Omental fat pad (tissue), 3 donors: ENCODE measurements at regions not wholly inside any gene's neighbourhood (a gene's known extent, or its start where the extent isn't known, plus 50 kb on each side); places are given as distances from the start of the nearest gene placed in this dataset.
"Not testable (repeated sequence)": the region's sequence is repeated elsewhere in the genome, so short reads cannot be mapped to it uniquely, and the experiment has no call there.

ENCODE experiments used
- ATAC-seq: fragments of 150-250 bp; one replicate; pipeline ENCODE4 v1.9.1; 2016; ENCODE audit warnings: mild to moderate bottlenecking, moderate library complexity; ENCODE audit not compliant: low FRiP score
- DNase-seq: peaks from one replicate; pipeline ENCODE4 v3.0.0-alpha.2; 2019; ENCODE audit warnings: low spot score
- CTCF ChIP-seq, 3 donors: fragments of 450-650 bp; IDR thresholded peaks; one replicate each; pipeline ENCODE4 v1.5.1; 2016 to 2017; ENCODE audit warnings: antibody characterized with exemption in 3 of 3, mild to moderate bottlenecking in 3 of 3, moderate library complexity in 2 of 3

GRCh38 chr16:27639561-27640276 is 89.8 kb downstream of the KATNIP start:
- ATAC-seq (no peak), DNase-seq (no peak)
- no peak for TF ChIP-seq CTCF (IDR thresholded peaks at IDR 0.05)

- no peak for TF ChIP-seq CTCF (IDR thresholded peaks at IDR 0.05)
- DNase-seq (no peak), ATAC-seq (peak; percentile 86)
Measured at GRCh38 chr16:27640277-27640600, 90.3 kb downstream of the KATNIP start.

GRCh38 chr16:27641260-27641659 is 91.3 kb downstream of the KATNIP start:
- DNase-seq (no peak), ATAC-seq (no peak)
- no peak for TF ChIP-seq CTCF (IDR thresholded peaks at IDR 0.05)

- DNase-seq, ATAC-seq: not testable (repeated sequence)
Measured at GRCh38 chr16:27641734-27642415, 91.9 kb downstream of the KATNIP start.

- no peak for DNase-seq
- no peak for ATAC-seq
- TF ChIP-seq CTCF (IDR thresholded peaks at IDR 0.05): no peak
Measured at GRCh38 chr16:27642756-27643155, 92.8 kb downstream of the KATNIP start.

- no peak for TF ChIP-seq CTCF (IDR thresholded peaks at IDR 0.05)
- DNase-seq (no peak), ATAC-seq (no peak)
Measured at GRCh38 chr16:27644165-27644564, 94.2 kb downstream of the KATNIP start.

- no peak for ATAC-seq
- TF ChIP-seq CTCF (IDR thresholded peaks at IDR 0.05): no peak
- DNase-seq: no peak
Measured at GRCh38 chr16:27645396-27645795, 95.5 kb downstream of the KATNIP start.
